Lung (tissue), 11 donors: ENCODE measurements at regions not wholly inside any gene's neighbourhood (a gene's known extent, or its start where the extent isn't known, plus 50 kb on each side); places are given as distances from the start of the nearest gene placed in this dataset.
"Not testable (repeated sequence)": the region's sequence is repeated elsewhere in the genome, so short reads cannot be mapped to it uniquely, and the experiment has no call there.

Source experiments
- ATAC-seq: fragments of 200-7000 bp; cut with Tn5 transposase; one replicate; pipeline ENCODE4 v1.9.1; 2020; ENCODE audit warnings: moderate number of reproducible peaks; ENCODE audit not compliant: insufficient read depth, low FRiP score
- DNase-seq, 3 donors: peaks; one replicate each; pipeline ENCODE4 v3.0.0-alpha.2; 2013 to 2017
- H3K27ac ChIP-seq, 2 donors: one replicate each; pipeline ENCODE4 v1.5.1; 2013; ENCODE audit warnings: mild to moderate bottlenecking in 2 of 2, moderate library complexity in 2 of 2, control low read depth in 1 of 2, inconsistent platforms in 1 of 2, low read depth in 1 of 2, low read length in 1 of 2
- H3K27me3 ChIP-seq, 3 donors: one replicate each; pipeline ENCODE4 v1.5.1; 2013; ENCODE audit warnings: low read length in 2 of 3; ENCODE audit not compliant: control insufficient read depth in 3 of 3, insufficient read depth in 3 of 3
- H3K36me3 ChIP-seq, 4 donors: one replicate each; pipeline ENCODE4 v1.5.1; 2013; ENCODE audit warnings: low read length in 4 of 4, mild to moderate bottlenecking in 1 of 4, moderate library complexity in 1 of 4; ENCODE audit not compliant: control insufficient read depth in 4 of 4, insufficient read depth in 4 of 4
- H3K4me1 ChIP-seq, 5 donors: one replicate each; pipeline ENCODE4 v1.5.1; 2013; ENCODE audit warnings: low read length in 5 of 5, mild to moderate bottlenecking in 2 of 5, moderate library complexity in 1 of 5; ENCODE audit not compliant: control insufficient read depth in 5 of 5, insufficient read depth in 5 of 5
- H3K4me3 ChIP-seq: one replicate; pipeline ENCODE4 v1.5.1; 2013; ENCODE audit warnings: mild to moderate bottlenecking, control low read depth, moderate library complexity
- H3K9ac ChIP-seq, 2 donors: one replicate each; pipeline ENCODE4 v1.5.1; 2013; ENCODE audit warnings: low read length in 2 of 2, control low read depth in 1 of 2; ENCODE audit not compliant: insufficient read depth in 1 of 2
- H3K9me3 ChIP-seq, 4 donors: one replicate each; pipeline ENCODE4 v1.5.1; 2013; ENCODE audit warnings: low read length in 3 of 4, mild to moderate bottlenecking in 1 of 4, moderate library complexity in 1 of 4; ENCODE audit not compliant: control insufficient read depth in 4 of 4, insufficient read depth in 3 of 4
- WGBS, 2 donors: extraction: QIAGEN DNeasy Blood & Tissue Kit; methylation state at CpG; one replicate each; pipeline ENCODE4 v1.1.7; 2013; 5-methylcytosine and 5-hydroxymethylcytosine counted together
- TF ChIP-seq, protein P1 (sequence below): IDR thresholded peaks from 2 replicates; pipeline ENCODE4 v1.5.1; 2012; ENCODE audit warnings: mild to moderate bottlenecking; ENCODE audit errors: control extremely low read depth, extremely low read depth
- donor health status: control.
- donor health status: control.
- donor health status: Bipolar disorder and iron deficiency.
- donor health status: healthy.
- donor health status: DM: yes; HTN: yes; CAD: no.

DNA sequence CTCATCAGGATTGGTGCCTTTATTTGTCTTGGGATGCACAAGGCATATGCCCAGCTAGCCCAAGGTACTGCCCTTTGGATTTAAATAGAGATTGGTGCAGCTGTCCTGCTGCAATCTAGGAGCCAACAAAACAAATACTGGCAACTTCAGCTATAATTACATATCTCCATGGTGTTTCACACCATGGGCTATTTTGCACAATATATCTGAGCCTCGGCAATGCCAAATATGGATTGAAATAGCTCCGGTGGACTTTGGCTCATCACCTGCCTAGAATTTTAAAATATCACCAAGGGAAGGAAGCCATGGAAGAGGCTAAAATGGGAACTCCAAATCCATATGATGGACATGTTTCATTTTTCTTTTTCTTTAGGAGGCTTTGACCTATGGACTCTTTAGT, 367.8 kb upstream of the UMPS start:
- TF ChIP-seq, protein P1, sequence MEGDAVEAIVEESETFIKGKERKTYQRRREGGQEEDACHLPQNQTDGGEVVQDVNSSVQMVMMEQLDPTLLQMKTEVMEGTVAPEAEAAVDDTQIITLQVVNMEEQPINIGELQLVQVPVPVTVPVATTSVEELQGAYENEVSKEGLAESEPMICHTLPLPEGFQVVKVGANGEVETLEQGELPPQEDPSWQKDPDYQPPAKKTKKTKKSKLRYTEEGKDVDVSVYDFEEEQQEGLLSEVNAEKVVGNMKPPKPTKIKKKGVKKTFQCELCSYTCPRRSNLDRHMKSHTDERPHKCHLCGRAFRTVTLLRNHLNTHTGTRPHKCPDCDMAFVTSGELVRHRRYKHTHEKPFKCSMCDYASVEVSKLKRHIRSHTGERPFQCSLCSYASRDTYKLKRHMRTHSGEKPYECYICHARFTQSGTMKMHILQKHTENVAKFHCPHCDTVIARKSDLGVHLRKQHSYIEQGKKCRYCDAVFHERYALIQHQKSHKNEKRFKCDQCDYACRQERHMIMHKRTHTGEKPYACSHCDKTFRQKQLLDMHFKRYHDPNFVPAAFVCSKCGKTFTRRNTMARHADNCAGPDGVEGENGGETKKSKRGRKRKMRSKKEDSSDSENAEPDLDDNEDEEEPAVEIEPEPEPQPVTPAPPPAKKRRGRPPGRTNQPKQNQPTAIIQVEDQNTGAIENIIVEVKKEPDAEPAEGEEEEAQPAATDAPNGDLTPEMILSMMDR = no peak
- H3K27me3 ChIP-seq = no peaks in the 10 kb centered on the region
- no peak overlapping the region for H3K9ac ChIP-seq
- H3K36me3 ChIP-seq = no peaks in the 10 kb centered on the region
- ATAC-seq = no peak
- H3K9me3 ChIP-seq = no peaks in the 10 kb centered on the region
- H3K4me1 ChIP-seq = peaks cover 0 to 73% (median 35%) of the 10 kb centered on the region in 5 donors
- no peak overlapping the region for H3K27ac ChIP-seq
- no peak overlapping the region for H3K4me3 ChIP-seq
- WGBS, 2 donors = 84 to 87% methylated on average over 2 of the region's 2 CpGs
- peak in 1 of 3 donors; percentile 20 for DNase-seq

DNA sequence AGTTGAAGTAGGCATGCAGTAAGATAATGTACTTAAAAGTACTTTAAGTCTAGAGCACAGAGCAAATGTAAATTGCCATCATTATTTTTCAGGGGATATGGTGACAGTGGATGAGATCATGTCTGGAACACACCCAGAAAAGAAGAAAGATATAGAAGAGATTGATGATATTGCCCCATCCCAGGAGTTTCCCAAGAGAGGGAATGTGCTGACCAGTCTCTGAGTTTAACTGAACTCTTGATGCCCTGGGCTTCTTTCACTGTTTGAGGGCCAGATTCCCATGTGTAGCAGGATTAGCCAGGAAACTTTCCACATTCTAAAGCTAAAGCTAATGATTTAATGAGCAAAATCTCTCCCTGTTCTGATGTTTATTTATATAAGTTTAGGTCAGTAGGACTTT, 366.8 kb upstream of the UMPS start:
- Histone ChIP-seq H3K36me3 (no peaks in the 10 kb centered on the region), H3K27ac (no peak overlapping the region), H3K4me1 (peaks cover 0 to 68% (median 26%) of the 10 kb centered on the region in 5 donors), H3K9me3 (no peaks in the 10 kb centered on the region), H3K9ac (no peak overlapping the region), H3K4me3 (no peak overlapping the region), H3K27me3 (no peaks in the 10 kb centered on the region)
- DNase-seq = peak; percentile 71 to 96 (median 94)
- peak; percentile 65 for ATAC-seq
- TF ChIP-seq, protein P1 = no peak

DNA sequence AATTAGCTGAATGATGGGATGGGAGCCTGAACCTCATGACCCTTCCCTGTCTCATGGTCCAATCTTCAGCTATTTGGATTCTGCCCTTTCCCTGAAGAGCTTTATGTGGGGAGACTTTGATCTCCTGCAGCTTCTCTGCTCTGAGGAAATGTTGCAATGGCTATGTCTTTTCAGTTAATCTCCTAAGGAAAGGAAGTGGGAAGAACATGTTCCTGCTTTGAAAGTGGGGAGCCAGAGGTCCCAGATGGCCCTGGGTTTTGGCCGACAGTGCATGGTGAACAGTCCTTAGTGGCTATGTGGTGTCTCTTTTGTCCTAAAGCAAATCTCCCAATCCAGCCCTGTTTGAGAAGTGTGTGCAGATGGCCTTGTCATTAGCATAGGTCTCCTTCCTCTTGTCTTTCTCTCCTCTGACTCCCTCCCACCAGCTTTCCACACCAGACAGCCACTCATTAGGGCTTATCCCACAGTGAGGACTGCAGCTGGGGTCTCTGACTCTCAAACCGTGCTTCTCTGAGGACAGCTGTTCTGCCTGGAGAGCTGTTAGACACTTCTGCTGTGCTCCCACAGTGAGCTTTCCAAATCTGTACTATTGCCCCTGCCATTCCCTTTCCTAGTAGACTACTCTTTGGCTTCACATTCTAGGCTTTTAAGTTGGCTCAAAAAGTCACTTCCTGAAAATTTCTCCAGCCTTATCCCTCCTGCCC, 365.8 kb upstream of the UMPS start:
- 40 to 66% methylated on average over 2 of the region's 2 CpGs for WGBS, 2 donors
- H3K27ac ChIP-seq = peak overlapping the region in 1 of 2 donors; percentile 33
- H3K36me3 ChIP-seq = no peaks in the 10 kb centered on the region
- ATAC-seq (no peak), DNase-seq (peak; percentile 67 to 93 (median 82))
- H3K9ac ChIP-seq = no peak overlapping the region
- no peaks in the 10 kb centered on the region for H3K9me3 ChIP-seq
- H3K27me3 ChIP-seq = no peaks in the 10 kb centered on the region
- peaks cover 0 to 58% (median 19%) of the 10 kb centered on the region in 5 donors for H3K4me1 ChIP-seq
- TF ChIP-seq, protein P1 = no peak
- H3K4me3 ChIP-seq = no peak overlapping the region

DNA sequence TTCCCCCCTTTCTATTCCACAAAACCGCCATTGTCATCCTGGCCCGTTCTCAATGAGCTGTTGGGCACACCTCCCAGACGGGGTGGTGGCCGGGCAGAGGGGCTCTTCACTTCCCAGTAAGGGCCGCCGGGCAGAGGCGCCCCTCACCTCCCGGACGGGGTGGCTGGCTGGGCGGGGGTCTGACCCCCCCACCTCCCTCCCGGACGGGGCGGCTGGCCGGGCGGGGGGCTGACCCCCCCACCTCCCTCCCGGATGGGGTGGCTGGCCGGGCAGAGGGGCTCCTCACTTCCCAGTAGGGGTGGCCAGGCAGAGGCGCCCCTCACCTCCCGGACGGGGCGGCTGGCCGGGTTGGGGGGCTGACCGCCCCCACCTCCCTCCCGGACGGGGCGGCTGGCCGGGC, 363.6 kb upstream of the UMPS start:
- 95 to 96% methylated on average over 10 to 25 of the region's 27 CpGs for WGBS, 2 donors
- not testable (repeated sequence) for H3K27me3 ChIP-seq, H3K9ac ChIP-seq, H3K27ac ChIP-seq, H3K4me3 ChIP-seq, ATAC-seq, DNase-seq, H3K36me3 ChIP-seq, H3K9me3 ChIP-seq
- H3K4me1 ChIP-seq = peaks cover 0 to 39% (median 10%) of the 10 kb centered on the region in 5 donors
